COLO829 (cell line): ENCODE measurements at regions not wholly inside any gene's neighbourhood (a gene's known extent, or its start where the extent isn't known, plus 50 kb on each side); places are given as distances from the start of the nearest gene placed in this dataset.

Source experiments
- DNase-seq: peaks from one replicate; pipeline ENCODE4 v3.0.0; 2012; ENCODE audit warnings: low spot score

DNA sequence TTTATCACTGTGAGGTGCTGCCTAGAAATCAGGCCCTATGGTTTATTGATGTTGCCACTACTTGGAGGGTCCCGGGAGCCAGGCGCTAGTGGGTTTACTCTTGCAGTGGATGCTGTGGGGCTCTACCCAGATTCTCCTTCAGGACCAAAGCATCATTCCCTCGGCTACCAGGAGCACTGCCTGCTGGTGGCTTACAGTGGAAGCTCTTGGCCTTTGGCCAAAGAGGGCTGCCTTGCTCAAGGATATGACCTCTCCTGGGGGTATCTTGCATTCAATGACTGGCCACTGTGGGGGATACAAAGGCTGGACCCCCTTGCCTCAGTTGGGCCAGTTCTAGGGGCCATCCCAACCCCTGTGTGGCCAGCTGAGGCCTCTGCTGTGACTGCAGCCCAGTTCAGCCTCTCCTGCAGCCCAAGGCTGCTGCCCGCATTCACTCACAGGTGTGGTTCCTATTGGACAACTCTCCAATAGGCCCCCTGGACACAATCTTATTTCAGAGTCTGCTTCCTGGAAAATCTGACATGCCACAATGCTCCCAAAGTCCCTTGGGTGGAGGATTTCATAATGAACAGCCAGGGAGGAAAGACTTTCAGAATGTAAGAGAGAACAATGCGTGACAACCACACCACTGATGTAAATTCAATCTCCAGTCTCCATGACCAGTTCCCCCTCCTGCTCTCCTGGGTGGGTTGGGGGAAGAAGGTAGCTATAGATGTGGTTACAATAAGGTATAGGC is 196.3 kb downstream of the SNX10 start:
- no peak for DNase-seq

- no peak for DNase-seq
Observed at GRCh38 chr7:26489391-26489790, 197.7 kb downstream of the SNX10 start.

- no peak for DNase-seq
Observed at GRCh38 chr7:26489906-26490639, 198.4 kb downstream of the SNX10 start.

- DNase-seq: no peak
Observed at GRCh38 chr7:26490640-26491624, 199.3 kb downstream of the SNX10 start.

- DNase-seq: no peak
Observed at GRCh38 chr7:26492816-26493215, 201.2 kb downstream of the SNX10 start.

- DNase-seq: no peak
Observed at GRCh38 chr7:26493737-26494428, 202.2 kb downstream of the SNX10 start.

DNA sequence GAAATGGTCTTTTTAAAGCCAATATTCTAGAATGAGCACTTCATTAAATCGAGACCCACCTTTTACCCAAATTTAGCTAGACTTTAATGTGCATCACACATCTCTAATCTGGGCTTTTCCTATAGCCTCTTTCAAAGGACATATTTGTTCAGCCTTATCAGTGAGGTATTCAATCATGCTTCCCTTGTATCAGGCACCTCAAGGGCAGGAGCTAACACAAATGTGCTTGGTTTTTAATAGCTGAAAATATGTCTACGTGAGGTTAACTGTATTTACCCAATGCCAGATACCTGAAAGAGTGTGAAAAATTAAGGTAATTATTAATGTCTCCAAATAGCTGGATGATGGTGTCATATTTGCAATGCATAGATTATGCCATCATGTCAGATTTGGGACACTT is 203.9 kb downstream of the SNX10 start:
- no peak for DNase-seq

GRCh38 chr7:26497801-26498596 is 206.3 kb downstream of the SNX10 start:
- no peak for DNase-seq

DNA sequence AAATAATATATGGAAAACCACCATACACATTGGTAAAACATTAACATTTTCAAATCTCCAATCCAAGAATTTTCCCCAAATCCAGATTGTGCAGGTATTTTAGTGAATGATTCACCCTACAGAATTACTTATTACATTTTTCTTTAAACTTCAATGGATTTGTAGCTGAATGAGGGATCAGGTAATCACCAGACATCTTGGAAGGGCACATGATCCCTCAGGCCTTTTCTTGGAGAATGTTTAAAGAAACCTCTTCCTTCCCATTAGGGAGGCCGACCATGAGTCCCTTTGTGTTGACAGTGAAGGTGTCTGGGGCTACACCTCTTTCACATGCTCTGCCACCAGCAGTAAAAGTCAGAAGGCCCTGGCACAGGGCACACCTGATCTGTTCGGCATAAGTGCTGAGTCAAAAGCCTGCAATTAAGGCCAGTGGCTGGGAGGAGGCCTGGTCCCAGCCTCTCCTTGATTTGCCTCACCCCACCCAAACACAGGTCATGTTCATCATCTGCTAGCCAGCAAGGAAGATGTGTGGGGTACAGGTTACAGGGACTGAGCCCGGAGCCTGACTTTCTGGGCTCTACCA is 207.7 kb downstream of the SNX10 start:
- DNase-seq: no peak

- peak; percentile 51 for DNase-seq
Observed at GRCh38 chr7:26500749-26501352, 209.2 kb downstream of the SNX10 start.

DNA sequence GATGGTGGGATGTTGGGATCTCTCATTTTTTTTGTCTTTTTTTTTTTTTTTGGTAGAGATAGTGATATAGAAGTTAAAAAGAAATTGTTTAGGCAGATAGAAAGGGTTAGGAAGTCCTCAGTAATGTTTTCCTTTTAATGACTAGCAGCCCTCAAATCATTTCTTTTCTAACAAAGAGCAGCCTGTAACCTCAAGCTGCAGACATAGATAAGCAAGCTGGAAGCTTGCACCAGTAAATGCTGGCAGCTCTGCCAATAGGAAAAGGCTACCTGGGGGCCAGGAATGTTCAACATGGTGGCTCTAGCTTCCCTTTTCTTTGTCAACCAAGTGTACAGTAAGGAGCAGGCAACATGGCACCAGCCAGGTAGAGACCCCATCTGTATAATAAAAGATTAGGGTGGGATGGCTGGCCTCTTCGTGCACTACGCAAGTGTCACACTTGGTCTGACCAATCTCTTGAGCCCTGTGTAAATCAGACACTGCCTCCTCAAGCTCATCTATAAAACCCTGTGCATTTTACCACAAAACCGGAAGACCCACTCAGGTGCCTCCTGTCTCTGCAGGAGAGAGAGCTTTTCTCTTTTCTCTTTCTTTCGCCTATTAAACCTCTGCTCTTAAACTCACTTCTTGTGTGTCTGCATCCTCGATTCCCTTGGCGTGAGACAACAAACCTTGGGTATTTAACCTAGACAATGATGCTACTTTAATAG is 212.9 kb downstream of the SNX10 start:
- DNase-seq: no peak

- no peak for DNase-seq
Observed at GRCh38 chr7:26506196-26506595, 214.5 kb downstream of the SNX10 start.

DNA sequence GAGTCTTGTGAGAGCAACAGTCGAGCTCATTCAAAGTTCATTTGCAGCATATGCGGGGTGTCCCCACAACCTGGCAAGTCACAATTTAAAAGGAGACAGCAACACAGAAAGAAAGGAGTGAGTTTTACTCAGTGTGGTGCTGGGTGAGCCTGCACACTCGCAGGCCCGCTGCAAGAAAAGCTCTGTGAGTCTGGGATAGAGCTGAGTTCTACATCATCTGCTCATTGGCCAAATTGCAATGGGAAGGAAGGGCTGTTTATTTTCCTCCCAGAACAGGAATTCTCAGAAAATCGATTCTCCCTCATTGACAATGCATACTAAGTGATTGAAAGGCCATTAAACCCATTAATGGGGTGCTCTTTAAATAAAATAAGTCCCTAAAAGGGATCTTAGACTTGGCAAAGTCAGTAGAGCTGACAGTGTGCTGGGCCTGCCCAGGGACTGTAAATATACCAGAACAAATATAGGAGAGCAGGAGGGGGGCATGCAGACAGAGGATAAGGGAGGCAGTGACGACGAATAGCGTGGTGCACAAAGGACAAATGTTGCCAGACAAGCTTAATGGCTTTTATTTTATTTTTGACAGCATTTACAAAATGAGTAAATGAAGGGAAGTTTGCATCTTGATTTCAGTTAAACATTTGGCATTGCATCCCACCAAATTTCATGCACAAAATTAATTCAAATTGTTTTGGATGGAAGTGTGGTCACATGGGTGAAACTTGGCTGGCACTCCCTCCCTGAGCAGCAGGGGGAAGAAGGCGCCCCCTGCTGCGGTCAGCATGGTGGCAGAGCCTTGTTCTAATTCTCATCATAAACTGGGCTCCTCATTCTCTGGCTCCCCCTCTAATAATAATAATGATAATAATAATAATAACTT is 215.7 kb downstream of the SNX10 start:
- DNase-seq: no peak

- no peak for DNase-seq
Observed at GRCh38 chr7:26508481-26508880, 216.8 kb downstream of the SNX10 start.

DNA sequence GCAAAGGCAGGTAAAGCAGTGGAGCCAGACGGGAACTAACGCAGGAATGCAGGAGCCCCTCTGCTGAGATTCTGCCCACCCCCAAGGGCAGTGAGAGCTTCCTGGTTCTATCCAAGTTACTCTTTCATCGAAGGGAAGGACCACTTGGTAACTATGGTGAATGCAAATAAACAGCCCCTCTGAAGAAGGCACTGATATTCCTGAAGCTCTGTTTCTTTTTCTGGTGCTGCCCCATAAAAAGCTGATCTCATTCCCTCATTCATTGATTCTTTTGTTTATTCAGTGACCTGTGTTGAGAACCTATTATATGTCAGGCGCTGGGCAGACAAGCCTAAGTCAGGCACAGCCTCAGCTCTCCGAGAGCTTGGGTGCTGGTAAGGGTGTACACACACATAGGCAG is 217.3 kb downstream of the SNX10 start:
- DNase-seq: no peak

- DNase-seq: no peak
Observed at GRCh38 chr7:26510231-26510957, 218.7 kb downstream of the SNX10 start.

GRCh38 chr7:26511866-26512265 is 220.2 kb downstream of the SNX10 start:
- no peak for DNase-seq

DNA sequence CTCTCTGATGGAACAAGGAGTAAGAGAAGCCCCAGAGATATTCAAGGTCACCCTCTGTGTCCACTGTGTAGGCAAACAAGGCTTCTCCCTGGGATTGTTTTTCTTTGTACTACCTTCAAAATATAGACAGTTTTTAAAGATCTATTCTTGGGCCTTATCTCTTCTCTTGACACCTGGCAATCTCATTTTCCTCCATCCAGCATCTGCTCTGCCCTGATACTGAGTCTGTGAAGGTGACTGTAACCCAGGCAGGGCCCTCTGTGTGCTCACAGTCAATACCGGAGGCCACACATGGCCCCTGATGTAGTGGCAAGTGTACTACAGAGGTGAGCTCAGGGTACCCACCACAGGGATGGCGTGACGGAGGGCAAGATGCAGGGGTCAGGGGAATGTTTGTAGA is 221.1 kb downstream of the SNX10 start:
- no peak for DNase-seq
